WERI-Rb-1 (cell line): ENCODE measurements at regions not wholly inside any gene's neighbourhood (a gene's known extent, or its start where the extent isn't known, plus 50 kb on each side); places are given as distances from the start of the nearest gene placed in this dataset.

Experiments
- DNase-seq: peaks from one replicate; pipeline ENCODE4 v3.0.0-alpha.2; 2020
- H3K27ac ChIP-seq: fragments of 250-450 bp; sonication (Bioruptor Pico); 2 replicates; pipeline ENCODE4 v1.5.1; 2020; ENCODE audit warnings: mild to moderate bottlenecking, moderate library complexity
- H3K27me3 ChIP-seq: fragments of 250-450 bp; sonication (Bioruptor Pico); 2 replicates; pipeline ENCODE4 v1.5.1; 2021; ENCODE audit warnings: mild to moderate bottlenecking, low read depth, moderate library complexity; ENCODE audit not compliant: insufficient read depth, severe bottlenecking
- H3K36me3 ChIP-seq: fragments of 250-450 bp; sonication (Bioruptor Pico); 2 replicates; pipeline ENCODE4 v1.5.1; 2020; ENCODE audit warnings: mild to moderate bottlenecking, moderate library complexity
- H3K4me3 ChIP-seq: 2 replicates; pipeline ENCODE4 v1.5.1; 2011; ENCODE audit warnings: low read depth, mild to moderate bottlenecking, control low read depth, low read length
- H3K9me3 ChIP-seq: fragments of 250-450 bp; sonication (Bioruptor Pico); 2 replicates; pipeline ENCODE4 v1.5.1; 2021; ENCODE audit warnings: mild to moderate bottlenecking, moderate library complexity; ENCODE audit not compliant: severe bottlenecking
- TF ChIP-seq, protein P1 (sequence below): IDR thresholded peaks from 2 replicates; pipeline ENCODE4 v1.5.1; 2011; ENCODE audit warnings: low read depth, mild to moderate bottlenecking, control low read depth, inconsistent platforms, low read length

DNA sequence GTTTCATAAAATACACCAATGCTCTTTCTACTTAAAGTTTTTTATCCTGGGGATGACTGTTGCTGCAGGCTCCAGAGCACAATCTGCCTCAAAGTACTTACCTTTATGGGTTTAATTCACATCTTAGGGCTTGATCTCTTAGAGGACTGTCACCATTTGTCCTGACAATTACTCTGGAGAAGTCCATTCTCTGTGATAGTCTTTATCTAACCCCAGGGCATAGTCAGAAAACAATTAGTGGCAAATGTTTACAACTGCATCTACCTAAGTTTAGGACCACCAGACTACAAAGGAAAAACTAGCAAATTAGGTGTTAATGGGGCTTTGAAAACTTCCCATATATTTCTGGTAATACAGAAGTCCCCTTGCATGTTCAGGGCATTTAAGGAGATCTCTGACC lies 973.5 kb downstream of the JRKL start:
- Histone ChIP-seq H3K36me3 (no peaks in the 10 kb centered on the region), H3K4me3 (no peak overlapping the region), H3K27me3 (no peaks in the 10 kb centered on the region), H3K9me3 (no peaks in the 10 kb centered on the region), H3K27ac (no peak overlapping the region)
- DNase-seq = no peak
- TF ChIP-seq, protein P1, sequence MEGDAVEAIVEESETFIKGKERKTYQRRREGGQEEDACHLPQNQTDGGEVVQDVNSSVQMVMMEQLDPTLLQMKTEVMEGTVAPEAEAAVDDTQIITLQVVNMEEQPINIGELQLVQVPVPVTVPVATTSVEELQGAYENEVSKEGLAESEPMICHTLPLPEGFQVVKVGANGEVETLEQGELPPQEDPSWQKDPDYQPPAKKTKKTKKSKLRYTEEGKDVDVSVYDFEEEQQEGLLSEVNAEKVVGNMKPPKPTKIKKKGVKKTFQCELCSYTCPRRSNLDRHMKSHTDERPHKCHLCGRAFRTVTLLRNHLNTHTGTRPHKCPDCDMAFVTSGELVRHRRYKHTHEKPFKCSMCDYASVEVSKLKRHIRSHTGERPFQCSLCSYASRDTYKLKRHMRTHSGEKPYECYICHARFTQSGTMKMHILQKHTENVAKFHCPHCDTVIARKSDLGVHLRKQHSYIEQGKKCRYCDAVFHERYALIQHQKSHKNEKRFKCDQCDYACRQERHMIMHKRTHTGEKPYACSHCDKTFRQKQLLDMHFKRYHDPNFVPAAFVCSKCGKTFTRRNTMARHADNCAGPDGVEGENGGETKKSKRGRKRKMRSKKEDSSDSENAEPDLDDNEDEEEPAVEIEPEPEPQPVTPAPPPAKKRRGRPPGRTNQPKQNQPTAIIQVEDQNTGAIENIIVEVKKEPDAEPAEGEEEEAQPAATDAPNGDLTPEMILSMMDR = no peak

GRCh38 chr11:97364047-97364446 lies 974.2 kb downstream of the JRKL start:
- no peak overlapping the region for H3K27ac ChIP-seq
- TF ChIP-seq, protein P1 = no peak
- H3K27me3 ChIP-seq = no peaks in the 10 kb centered on the region
- no peak for DNase-seq
- H3K36me3 ChIP-seq = no peaks in the 10 kb centered on the region
- H3K4me3 ChIP-seq = no peak overlapping the region
- no peaks in the 10 kb centered on the region for H3K9me3 ChIP-seq

GRCh38 chr11:97367406-97368083 lies 977.7 kb downstream of the JRKL start:
- no peak for DNase-seq
- TF ChIP-seq, protein P1 = no peak
- Histone ChIP-seq H3K27me3 (no peaks in the 10 kb centered on the region), H3K9me3 (no peaks in the 10 kb centered on the region), H3K27ac (no peak overlapping the region), H3K4me3 (no peak overlapping the region), H3K36me3 (no peaks in the 10 kb centered on the region)

DNA sequence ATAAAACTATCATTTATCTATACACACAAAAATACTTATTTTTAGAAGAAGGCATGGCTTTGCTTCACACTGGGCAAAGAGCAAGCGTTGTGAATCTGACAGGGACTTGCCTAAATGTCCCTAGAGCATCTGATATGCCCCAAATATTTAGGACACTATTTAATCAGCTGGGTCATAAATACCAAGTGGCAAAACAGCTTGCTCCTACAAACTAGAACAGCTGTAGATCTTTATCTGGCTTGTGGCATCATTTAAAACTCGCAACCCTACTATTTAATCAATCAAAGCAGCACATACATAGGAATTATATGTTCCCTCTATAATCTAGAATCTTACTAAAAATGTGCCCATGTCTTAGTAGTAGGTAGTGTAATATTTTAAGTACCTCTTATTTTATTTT lies 999.5 kb downstream of the JRKL start:
- Histone ChIP-seq H3K27me3 (no peaks in the 10 kb centered on the region), H3K4me3 (no peak overlapping the region), H3K9me3 (no peaks in the 10 kb centered on the region), H3K27ac (no peak overlapping the region), H3K36me3 (no peaks in the 10 kb centered on the region)
- TF ChIP-seq, protein P1 = no peak
- no peak for DNase-seq

GRCh38 chr11:97398246-97398645 lies 1008.4 kb downstream of the JRKL start:
- Histone ChIP-seq H3K27ac (no peak overlapping the region), H3K36me3 (no peaks in the 10 kb centered on the region)
- TF ChIP-seq, protein P1 = no peak

DNA sequence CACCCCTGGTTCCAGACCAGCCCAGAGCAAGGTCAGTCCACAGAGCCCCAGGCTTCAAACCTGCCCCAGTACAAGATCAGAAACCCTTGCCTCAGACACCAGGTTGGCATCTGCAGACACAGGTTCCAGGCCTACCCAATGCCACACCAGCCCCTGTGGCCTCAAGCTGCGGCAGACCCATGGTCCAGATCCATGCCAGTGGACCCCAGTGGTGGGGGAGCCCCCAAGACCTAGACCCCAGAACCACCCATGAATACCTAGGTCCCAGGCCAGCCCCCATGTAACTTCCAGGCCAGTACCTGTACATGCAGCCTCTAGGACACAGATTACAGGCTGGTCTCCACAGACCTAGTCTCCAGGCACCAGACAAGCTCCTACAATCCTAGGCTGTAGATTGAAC lies 1019.3 kb downstream of the JRKL start:
- no peak overlapping the region for H3K4me3 ChIP-seq
- TF ChIP-seq, protein P1 = no peak
- H3K9me3 ChIP-seq = peaks cover 4% of the 10 kb centered on the region
- H3K36me3 ChIP-seq = no peaks in the 10 kb centered on the region
- H3K27me3 ChIP-seq = no peaks in the 10 kb centered on the region
- H3K27ac ChIP-seq = no peak overlapping the region
- DNase-seq = no peak

More at GRCh38 chr11:97398246-97398645, 1008.4 kb downstream of the JRKL start:
- no peak for DNase-seq
- Histone ChIP-seq H3K9me3 (no peaks in the 10 kb centered on the region), H3K4me3 (no peak overlapping the region), H3K27me3 (no peaks in the 10 kb centered on the region)
